HEK293 (cell line): ENCODE measurements at regions not wholly inside any gene's neighbourhood (a gene's known extent, or its start where the extent isn't known, plus 50 kb on each side); places are given as distances from the start of the nearest gene placed in this dataset.

Experiments
- SCRT2 ChIP-seq: fragments of 450-650 bp; formaldehyde crosslinking; IDR thresholded peaks from 2 replicates; pipeline ENCODE4 v1.5.1; 2016; ENCODE audit warnings: missing biosample characterization, missing genetic modification characterization
- ZNF155 ChIP-seq: fragments of 450-650 bp; formaldehyde crosslinking; IDR thresholded peaks from 2 replicates; pipeline ENCODE4 v1.5.1; 2016; ENCODE audit warnings: missing biosample characterization, missing genetic modification characterization
- TF ChIP-seq, protein P1 (sequence below): fragments of 450-650 bp; formaldehyde crosslinking; IDR thresholded peaks from 2 replicates; pipeline ENCODE4 v1.5.1; 2016; ENCODE audit warnings: missing biosample characterization, missing genetic modification characterization, low read depth

DNA sequence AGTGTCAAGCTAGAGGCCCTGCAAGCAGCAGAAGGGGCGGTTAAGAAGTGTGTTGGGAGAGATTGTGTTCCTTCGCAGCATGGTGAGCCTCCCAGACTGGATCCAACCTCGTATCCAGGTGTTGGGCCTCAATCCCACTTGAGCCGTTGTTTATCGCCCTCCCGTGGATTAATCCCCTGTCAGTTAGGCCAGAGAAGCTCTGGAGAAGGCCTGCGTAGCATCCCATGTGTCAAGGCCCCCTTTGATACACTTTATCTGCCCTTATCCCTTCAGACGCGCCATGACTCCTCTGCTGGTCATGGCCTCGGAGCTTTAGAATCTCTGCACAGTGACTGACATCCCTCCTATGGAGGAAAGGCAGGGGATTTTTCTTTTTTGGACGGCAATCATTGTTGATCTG is 181.0 kb downstream of the ZFP64 start:
- TF ChIP-seq ZNF155 (no peak), SCRT2 (tag by site-specific recombination) (no peak)
- TF ChIP-seq, protein P1, sequence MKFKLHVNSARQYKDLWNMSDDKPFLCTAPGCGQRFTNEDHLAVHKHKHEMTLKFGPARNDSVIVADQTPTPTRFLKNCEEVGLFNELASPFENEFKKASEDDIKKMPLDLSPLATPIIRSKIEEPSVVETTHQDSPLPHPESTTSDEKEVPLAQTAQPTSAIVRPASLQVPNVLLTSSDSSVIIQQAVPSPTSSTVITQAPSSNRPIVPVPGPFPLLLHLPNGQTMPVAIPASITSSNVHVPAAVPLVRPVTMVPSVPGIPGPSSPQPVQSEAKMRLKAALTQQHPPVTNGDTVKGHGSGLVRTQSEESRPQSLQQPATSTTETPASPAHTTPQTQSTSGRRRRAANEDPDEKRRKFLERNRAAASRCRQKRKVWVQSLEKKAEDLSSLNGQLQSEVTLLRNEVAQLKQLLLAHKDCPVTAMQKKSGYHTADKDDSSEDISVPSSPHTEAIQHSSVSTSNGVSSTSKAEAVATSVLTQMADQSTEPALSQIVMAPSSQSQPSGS (tag by site-specific recombination), result no peak
